Activated T-cell treated with anti-CD3 and anti-CD28 coated beads for 48 hours (primary cell): ENCODE measurements at regions not wholly inside any gene's neighbourhood (a gene's known extent, or its start where the extent isn't known, plus 50 kb on each side); places are given as distances from the start of the nearest gene placed in this dataset.

Experiments
- DNase-seq: peaks from one replicate; pipeline ENCODE4 v3.0.0-alpha.2; 2020; ENCODE audit warnings: low read depth

DNA sequence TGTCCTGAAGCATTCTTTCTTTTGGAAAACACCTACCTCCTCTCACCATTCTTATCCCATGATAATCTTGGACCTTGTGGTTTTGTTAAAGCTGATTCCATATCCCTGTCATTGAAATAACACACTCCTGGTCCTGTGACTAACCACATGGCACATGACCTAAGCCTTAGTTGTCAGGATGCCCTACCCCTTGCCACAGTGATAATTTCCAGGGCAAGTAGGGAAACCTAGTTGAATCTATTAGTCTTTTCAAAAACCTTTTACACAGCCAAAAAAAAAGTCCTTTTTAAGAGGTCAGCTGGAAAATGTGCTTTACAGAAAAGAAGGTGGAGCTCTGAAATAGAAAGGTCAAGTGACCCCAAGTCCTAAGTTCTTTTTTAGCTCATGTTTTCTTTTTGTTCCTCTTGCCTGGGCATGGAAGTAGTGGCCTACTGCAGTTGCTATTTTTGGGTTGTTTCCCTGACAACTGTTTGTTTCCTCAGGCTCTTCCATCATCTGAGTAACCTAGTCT lies 608.4 kb downstream of the LRFN5 start:
- no peak for DNase-seq

DNA sequence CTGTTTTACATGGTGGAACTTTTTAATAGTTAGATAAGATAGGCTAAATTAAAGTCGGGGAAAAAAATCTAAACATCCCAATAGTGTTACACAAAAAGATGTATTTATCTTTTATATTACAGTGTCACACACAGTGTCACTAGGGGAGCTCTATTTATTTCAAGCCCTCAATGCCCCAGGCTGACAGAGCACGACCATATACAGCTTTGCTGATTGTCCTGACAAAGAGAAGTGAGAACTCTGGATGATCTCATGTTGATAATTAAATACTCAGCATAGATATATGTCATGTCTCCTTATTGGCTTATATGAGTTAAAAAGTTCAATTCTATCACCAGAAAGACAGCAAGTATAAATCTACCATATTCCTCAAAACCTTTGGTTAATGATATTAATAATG lies 594.3 kb downstream of the LRFN5 start:
- no peak for DNase-seq

DNA sequence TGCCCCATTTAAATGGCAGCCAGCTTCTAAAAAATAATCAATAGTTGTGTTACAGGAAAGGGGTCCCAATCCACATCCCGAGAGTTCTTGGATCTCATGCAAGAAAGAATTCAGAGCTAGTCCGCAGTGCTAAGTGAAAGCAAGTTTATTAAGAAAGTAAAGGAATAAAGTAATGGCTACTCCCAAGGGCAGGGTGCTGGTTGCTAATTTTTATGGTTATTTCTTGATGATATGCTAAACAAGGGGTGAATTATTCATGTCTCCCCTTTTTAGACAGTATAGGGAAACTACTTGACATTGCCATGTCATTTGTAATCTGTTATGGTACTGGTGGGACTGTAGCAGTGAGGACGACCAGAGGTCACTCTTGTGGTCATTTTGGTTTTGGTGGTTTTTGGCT lies 591.3 kb downstream of the LRFN5 start:
- no peak for DNase-seq

DNA sequence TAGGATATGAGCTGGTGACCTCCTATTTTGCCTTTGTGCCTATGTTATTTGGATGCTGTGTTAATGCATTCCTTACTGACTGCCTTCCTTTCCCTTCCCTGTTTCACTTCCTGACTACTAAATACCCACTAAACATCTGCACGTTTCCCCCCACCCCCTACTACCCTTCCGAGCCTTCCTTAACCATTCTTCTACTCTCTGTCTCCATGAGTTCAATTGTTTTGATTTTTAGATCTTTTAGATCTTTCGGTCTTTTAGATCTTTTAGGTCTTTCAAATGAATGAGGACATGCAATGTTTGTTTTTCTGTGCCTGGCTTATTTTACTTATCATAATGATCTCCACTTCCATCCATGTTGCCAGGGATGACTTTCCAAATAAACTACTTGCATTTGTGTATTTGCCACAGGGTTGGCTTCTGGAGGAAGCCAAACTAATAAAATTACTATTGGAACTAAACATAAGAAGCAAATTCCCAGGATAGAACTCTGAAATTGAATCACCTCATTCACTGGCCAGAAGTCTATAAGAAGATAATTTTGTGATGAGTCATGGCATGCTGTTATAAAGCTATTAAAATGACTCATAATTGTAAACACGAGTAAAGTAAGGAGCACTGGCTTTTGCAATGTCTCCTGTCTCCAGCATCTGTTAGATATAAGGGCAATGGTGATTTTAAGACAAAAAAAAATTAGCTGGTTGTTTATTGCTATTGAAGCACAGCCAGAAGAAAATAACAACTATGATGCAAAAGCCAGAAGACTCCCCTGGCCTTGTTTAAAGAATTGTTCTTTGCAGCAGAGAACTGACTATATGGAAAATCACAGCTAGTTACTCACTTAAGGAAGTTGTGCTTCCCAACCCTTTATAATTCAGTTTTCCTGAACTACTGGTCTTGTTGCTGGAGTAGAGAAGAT lies 586.3 kb downstream of the LRFN5 start:
- no peak for DNase-seq

DNA sequence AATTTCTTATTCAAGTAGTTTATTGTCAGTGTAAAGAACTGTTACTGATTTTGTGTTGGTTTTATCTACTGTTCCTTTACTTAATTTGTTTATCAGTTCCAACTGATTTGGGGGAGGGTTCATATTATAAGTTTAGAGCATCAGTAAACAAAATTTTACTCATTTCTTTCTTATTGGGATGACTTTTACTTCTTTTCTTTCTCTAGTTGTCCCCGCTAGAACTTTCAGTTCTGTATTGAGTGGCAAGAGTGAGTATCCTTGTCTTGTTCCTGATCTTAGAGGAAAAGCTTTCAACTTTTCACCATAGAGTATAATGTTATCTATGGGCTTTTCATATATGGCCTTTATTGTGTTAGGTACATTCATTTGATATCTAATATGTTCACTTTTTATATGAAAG lies 584.1 kb downstream of the LRFN5 start:
- DNase-seq: no peak

DNA sequence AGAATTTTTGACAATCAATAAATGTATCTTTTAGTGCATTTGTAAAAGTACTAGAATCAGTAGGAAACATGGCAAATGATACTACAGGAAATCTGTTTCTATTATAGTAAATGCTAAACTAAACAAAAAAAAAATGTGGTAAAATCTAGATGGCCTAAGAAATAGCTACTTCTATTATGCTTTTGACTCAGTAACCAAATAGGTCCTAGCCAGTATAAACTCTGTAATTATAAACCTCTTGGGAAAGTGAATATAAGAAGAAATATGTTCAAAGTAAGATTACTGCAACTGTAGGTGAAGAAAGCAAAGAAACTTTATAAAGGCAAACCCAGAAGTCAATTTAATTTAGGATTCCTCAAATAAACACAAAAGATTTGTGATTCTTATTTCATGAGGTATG lies 581.2 kb downstream of the LRFN5 start:
- DNase-seq: no peak

DNA sequence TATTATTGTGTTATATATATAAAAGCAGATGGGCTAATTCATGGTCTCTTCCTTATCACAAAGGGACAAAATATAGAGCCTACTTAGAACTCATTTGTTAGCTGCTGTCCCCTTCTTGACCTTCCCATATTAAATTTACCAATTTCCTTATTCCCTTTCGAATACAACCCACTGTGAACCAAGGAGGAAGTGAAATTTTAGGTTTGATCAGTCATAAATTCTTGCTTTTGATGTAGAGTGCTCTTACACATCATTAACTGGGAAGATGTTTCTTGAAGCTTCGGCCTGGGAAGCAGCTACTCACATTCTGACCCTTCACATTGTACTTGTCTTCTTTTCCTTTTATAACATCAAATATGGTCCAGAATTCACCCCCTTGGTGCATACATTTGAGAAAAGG lies 579.0 kb downstream of the LRFN5 start:
- no peak for DNase-seq

DNA sequence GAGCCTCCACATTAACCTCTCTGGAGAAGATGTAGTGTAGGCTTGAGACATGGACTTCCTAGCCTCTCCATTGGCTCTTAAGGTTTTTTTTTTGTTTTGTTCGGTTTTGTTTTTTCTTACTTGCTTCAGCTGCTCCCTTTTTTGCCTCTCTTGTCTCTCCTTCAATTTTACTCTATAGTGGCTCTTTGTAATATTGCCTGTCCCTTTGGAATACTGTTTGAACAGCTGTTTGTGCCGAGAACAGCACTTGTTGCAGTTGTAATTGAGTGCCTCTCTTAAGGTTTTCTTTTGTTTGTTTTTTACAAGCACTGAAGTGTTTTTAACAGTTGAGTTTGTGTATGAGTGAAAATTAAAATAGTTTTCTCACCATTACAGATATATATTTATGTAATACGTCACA lies 567.7 kb downstream of the LRFN5 start:
- no peak for DNase-seq

DNA sequence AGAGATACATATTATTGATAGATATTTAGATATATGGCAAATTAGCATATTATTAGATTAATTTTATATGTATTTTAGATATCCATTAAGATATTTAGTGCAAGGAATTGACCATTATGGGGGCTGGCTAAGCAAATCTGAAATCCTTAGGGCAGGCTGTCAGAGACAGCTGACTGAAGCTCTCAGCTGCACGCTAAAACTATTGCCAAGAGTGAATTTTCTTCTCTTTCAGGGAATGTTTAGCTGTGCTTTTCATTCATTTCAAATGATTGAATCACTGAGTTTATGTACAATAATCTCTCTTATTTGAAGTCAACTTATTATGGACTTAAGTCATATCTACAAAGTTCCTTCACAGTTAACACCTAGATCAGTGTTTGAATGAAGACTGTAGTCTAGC lies 566.5 kb downstream of the LRFN5 start:
- no peak for DNase-seq

DNA sequence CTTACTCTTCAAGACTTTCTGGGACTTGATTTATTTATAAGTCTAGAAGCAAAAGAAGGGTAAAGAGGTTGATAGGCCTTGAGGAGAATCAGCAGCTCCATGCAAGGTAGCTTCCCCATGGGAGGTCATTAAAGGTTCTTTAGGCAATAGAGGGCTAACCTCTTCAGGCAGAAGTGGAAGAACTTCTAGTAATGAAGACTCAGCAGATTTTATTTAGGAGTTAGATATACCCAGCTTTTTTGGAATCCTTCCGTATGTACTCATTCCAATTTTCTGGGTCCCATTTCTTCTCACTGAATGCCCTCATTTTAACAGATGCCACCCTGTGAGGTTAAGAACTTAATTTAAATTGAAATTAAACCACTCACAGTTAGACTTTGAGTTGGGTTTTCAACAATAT lies 565.6 kb downstream of the LRFN5 start:
- no peak for DNase-seq

DNA sequence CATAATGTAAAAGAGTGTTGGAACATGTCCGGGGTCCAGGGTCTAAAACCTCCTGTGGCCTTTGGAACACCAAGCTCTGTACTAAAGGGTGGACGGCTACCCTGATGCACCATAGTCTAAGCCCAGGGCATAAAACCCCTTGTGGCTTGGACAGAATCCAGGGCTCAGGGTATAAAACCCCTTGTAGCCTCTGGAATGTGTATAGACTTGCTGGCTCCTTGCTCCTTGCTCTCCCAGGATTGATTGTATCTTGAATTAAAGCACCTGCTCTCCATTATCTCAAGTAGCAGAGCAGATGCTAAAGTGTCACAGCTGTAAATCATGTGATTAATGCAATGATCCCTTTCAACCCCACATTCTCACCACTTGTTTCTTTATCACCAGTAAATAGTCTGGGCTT lies 556.5 kb downstream of the LRFN5 start:
- DNase-seq: no peak

DNA sequence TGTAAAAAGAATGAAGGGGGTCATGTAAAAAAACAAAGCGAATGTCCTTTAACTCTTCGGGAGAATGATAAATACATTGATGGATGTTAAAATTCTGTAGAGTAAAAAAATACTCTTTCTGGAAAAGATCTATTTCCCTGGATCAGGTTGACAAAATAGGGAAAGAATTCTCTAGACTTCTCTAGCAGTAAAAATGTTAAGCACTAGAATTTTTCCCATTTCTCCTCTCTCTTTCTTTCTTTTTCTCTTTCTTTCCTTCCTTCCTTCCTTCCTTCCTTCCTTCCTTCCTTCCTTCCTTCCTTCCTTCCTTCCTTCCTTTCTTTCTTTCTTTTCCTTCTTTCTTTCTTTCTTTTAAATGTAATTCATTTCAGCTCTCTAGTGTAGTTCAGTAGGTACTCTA lies 552.5 kb downstream of the LRFN5 start:
- no peak for DNase-seq

DNA sequence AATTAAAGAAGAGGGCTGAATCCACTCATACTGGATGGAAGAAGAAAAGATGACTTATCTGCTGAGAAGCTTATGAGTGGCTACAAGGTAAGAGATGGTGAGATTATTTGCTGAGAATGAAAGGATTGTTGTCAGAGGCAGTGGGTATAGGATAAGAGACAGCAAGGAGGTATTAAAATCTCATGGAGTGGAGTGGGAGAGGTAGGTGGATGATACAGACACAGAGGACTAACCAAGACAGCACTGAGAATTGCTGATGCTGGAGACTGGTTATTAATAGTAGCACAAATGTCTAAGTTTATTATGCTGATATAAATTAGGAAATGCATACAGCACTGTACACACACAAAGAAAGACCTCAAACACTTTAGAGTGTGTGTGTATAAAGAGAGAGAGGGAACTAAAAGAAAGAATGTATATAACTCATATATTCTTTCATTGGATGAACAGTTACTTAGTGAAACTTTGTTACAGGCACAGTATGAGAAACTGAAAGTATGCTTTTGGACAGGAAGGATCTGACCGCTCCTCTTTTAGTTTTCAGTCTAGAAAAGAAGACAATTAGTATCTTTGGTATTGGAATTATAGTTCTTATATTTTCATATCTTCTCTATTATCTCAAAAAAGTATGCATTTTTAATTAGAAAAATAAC lies 543.1 kb downstream of the LRFN5 start:
- no peak for DNase-seq

DNA sequence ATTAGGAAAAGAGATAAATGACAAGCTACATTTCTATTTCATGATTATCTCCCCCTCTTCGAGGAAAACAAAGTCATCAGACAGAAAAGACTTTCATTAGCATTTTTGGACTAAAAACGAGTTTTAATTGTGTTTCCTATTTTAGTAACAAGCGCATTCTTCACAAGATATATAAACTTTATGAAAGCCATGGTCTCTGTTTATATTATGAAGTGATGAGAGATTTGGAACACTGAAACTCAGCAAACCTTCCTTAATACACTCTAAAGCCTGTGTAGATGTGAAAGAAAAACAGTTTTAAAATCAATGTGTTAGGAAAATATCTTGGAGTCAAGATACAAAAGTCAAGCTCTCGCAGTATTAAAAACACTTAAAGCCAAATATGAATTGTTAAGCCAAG lies 539.1 kb downstream of the LRFN5 start:
- no peak for DNase-seq

DNA sequence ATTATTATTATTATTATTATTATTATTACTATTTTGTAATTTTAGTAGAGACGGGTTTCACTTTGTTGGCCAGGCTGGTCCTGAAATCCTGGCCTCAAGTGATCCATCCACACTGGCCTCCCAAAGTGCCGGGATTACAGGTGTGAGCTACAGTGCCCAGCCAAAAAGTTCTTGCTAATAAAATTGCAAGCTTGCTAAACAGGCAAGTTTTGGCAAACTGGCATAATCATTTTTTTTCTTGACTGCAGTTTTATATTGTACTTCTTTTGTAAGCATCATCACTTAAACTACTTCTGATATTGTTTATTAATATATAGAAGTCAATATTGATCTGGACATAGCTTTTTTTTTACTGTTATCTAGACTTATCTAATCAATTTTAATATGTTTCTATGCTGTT lies 536.4 kb downstream of the LRFN5 start:
- no peak for DNase-seq

DNA sequence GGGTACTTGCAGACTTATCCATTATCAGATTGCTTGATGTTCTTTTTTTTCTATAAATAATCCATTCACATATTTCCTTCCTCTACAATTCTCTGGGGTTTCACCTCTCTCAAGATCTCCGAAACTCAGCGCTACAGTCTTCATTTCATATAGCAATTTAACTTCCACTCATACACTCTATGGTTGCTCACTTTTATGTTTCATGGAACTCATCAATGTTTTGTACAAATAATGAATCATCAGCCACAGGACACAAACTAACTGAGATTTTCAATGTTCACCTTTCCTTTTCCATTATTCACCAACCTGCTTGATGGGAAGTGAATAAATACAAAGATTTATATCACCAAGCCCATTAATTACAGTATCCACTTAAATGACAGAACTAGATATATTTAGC lies 534.7 kb downstream of the LRFN5 start:
- no peak for DNase-seq

DNA sequence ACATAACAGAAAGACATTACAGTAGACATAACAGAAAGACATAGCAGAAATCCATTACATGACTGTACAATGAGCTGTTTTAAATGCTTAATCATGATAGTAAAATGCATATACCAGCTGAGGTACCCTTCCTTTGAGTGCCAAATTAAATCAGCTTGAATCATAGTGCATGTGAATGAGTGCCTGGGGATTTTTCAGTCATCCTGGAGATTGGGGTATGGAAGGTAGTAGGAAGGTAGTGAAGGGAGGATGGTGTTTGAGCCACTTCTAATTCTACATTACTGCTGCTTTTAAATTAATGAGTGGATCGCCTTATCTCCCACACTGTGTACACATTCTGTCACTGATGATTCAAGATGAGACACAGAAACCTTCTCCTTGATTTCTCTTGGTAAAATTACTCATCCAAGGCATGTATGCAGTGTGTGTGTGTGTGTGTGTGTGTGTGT lies 534.2 kb downstream of the LRFN5 start:
- no peak for DNase-seq

DNA sequence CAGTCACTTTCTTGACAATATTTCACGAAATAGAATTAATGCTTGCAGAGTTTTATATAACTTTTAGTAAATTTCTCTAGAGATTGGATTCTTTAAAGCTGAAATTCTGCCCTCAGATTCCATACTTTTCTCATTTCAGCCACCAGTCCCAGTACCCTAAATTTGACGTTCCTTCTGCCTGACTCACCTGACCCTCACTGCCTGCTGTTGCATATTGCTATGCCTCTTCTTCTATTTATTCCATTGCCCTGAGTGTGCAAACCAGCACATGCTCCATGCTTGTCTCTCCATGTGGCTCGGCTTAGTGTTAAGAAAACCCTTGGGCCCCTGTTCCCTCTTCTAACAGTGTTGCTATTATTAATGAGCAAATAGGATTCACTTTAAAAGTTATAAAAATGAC lies 533.3 kb downstream of the LRFN5 start:
- no peak for DNase-seq

DNA sequence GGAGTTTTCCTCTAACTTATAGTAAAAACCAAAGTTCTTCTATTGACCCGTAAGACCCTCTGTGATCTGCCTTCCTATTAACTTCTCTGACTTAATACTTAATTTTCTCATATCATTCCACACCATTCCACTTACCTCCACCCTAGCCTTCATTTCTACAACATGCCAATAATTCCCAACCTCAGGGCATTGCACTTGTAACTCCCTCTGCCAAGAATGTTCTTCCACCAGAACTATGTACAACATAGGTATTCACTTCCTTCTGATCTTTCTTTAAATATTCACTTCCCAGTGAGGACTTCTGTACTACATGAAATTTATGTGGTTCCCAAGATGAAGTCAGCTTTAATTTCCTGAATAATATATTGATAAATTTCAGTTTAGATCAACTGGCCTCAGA lies 531.7 kb downstream of the LRFN5 start:
- no peak for DNase-seq

DNA sequence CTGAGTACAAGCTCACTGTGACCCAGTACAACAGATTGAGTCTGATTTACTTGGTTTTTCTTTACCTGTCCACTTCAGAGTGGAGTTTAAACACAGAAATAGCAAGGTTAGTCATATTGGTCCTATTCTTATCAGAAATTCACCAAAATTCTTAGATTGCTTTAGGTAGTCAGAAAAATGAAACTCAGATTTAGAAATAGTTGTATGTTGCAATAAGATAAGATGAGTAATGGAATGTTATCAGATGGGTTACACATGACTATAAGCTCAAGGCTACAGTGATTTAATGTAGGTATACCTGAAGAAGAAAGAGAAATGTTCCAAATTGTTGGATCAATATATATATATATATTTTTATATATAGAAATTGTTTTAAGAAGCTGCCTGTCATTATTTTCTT lies 524.1 kb downstream of the LRFN5 start:
- no peak for DNase-seq

DNA sequence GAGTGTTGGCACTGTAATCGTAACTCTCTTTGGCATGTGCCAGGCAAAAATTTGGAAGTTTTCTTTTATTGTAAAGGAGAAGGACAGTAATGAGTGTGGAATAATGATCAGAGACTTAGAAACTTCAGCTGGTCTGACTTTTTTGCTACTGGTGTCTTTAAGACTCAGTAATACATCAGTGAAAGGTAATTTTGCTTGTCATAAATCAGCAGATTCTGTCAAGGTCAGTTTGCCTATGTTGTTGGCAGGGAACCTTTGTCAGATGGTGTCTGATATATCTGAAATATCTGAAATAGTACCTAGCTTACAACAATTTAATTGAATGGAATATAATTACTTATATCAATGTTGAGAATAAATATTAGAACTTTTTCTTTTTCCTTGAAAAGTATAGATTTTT lies 516.9 kb downstream of the LRFN5 start:
- no peak for DNase-seq

DNA sequence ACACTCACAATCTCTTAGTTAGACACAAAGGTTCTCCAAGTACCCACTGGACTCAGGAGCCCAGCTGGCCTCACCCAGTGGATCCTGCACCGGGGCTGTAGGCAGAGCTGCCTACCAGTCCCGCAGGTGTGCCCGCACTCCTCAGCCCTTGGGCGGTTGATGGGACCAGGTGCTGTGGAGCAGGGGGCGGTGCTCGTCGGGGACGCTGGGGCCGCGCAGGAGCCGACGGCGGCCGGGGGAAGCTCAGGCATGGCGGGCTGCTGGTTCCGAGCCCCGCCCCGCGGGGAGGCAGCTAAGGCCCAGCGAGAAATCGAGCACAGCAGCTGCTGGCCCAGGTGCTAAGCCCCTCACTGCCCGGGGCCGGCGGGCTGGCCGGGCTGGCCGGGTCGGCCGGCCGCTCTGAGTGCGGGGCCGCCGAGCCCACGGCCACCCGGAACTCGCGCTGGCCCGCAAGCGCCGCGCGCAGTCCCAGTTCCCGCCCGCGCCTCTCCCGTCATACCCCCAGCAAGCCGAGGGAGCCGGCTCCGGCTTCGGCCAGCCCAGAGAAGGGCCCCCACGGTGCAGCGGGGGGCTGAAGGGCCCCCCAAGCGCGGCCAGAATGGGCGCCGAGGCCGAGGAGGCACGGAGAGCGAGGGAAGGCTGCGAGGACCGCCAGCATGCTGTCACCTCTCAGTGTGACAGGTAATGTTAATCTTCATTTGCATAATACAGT lies 506.8 kb downstream of the LRFN5 start:
- DNase-seq: no peak

DNA sequence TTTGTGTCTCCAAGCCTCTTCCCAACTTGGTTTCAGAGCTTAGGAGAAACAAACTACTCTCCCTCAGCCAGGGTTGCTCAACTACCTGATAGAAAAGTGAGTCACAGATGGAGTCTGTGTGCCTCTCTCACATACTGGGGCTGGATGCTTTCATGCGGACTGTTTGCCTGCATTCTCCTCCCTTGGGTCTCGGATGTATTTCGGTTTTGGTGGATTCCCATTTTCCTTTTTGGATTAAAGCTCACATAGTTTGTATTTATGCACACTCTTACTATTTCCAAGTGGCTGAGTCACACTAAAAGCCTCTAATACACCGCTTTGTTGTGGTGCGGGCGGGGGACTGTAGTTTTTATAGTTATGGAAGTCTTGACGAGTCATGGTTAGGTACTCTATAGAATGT lies 505.4 kb downstream of the LRFN5 start:
- no peak for DNase-seq
